ENCODE measurements at regions not wholly inside any gene's neighbourhood (a gene's known extent, or its start where the extent isn't known, plus 50 kb on each side); places are given as distances from the start of the nearest gene placed in this dataset.

GRCh38 chr13:76636829-76637228 is 249.4 kb downstream of the KCTD12 start:
- no peaks in the 10 kb centered on the region for H3K36me3 ChIP-seq (ENCODE audit: control insufficient read depth, insufficient read depth, low read length)
- no peak for TF ChIP-seq CTCF (IDR thresholded peaks at IDR 0.05; ENCODE audit: insufficient read depth, low read length, poor library complexity, severe bottlenecking)
- no peak overlapping the region for H3K4me3 ChIP-seq (ENCODE audit: low read depth, low read length)
- no peak for DNase-seq (ENCODE audit: low read depth)
- H3K27me3 ChIP-seq (ENCODE audit: control insufficient read depth, insufficient read depth, low read length), result no peaks in the 10 kb centered on the region

DNA sequence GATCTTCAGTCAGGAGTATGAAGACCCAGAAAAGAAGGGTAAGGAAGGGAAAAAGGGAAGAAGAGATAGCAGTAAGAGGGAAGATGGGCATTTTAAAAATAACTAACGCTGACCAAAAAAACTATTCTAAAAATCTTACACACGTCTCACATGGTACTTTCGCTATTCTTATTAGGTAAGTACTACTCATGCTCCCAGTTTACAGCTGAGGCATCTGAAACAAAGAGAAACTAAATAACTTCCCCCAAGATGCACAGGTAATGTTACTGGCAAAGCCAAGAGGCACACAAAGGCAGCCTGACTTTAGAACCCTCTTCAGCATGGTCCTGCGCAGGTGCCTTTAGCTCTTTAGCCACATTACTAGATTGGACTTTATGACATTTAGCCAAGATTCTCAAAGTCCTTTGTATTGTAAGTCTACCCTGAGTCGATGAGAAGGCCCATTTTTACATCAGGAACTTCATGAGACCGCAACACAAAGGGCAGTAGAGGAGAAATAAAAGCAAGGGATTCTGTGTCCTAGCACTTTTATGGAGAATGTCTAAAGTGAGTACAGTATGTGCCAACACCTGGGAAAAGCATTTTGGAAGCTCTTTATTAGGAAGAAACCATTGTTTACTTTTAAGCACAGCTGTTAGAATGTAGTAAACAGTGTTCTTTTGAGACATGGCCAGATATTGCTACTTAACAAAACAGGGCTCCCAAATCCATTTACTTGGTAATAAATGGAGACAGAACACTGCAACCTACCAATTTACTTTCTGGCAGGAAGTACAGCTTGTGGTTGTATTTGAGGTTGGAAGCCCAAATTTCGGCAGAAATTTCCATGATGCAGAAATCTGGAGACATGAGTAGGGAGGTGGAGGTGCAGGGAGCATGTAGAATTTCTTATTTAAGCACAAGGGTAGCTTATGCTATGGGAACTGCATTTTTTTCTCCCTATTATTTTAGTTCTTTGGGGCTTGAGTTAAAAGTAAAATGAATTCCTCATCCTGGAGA is 250.7 kb downstream of the KCTD12 start:
- Histone ChIP-seq H3K36me3 (ENCODE audit: control insufficient read depth, insufficient read depth, low read length) (no peaks in the 10 kb centered on the region), H3K27me3 (ENCODE audit: control insufficient read depth, insufficient read depth, low read length) (no peaks in the 10 kb centered on the region), H3K4me3 (ENCODE audit: low read depth, low read length) (no peak overlapping the region)
- no peak for TF ChIP-seq CTCF (IDR thresholded peaks at IDR 0.05; ENCODE audit: insufficient read depth, low read length, poor library complexity, severe bottlenecking)
- DNase-seq (ENCODE audit: low read depth), result no peak

DNA sequence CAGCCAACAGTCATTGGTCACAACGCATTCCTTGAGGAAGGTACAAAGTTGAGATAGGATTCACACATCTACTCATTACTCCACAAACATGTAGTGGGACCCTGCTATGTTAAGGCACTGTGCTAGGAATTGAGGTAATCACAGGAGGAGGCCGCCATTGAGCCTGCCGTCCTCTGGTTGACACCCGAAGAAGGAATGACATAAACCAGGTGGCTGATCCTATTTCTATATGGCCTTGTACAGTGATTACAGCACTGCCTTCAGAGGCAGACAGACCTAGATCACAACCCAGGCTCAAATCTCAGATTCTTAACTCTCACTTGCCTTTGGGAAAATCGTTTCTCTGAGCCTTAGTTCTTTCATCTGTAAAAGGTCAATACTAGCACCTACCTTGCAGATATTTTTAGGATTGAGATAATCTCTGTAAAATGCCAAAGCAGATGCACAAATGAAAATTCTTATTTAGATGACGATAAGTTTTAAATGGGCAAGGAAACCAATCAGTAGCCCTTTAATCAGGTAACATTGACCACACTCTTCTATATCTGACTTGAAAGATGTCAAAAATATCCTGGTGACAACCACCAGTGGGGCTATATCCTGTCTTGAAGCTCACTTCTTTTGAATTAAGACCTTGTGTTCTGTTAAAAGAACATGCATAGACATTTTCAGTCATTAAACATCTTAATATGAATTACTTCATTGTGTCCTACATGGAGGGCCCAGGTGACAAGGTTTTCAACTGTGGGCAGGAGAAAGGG is 251.6 kb downstream of the KCTD12 start:
- no peak for TF ChIP-seq CTCF (IDR thresholded peaks at IDR 0.05; ENCODE audit: insufficient read depth, low read length, poor library complexity, severe bottlenecking)
- no peak for DNase-seq (ENCODE audit: low read depth)
- no peak overlapping the region for H3K4me3 ChIP-seq (ENCODE audit: low read depth, low read length)
- H3K27me3 ChIP-seq (ENCODE audit: control insufficient read depth, insufficient read depth, low read length), result no peaks in the 10 kb centered on the region
- no peaks in the 10 kb centered on the region for H3K36me3 ChIP-seq (ENCODE audit: control insufficient read depth, insufficient read depth, low read length)

- DNase-seq (ENCODE audit: low read depth), result no peak
- no peak overlapping the region for H3K4me3 ChIP-seq (ENCODE audit: low read depth, low read length)
- H3K36me3 ChIP-seq (ENCODE audit: control insufficient read depth, insufficient read depth, low read length), result no peaks in the 10 kb centered on the region
- TF ChIP-seq CTCF (IDR thresholded peaks at IDR 0.05; ENCODE audit: insufficient read depth, low read length, poor library complexity, severe bottlenecking), result no peak
- no peaks in the 10 kb centered on the region for H3K27me3 ChIP-seq (ENCODE audit: control insufficient read depth, insufficient read depth, low read length)
Measured at GRCh38 chr13:76632401-76633044, 253.7 kb downstream of the KCTD12 start.

- no peak for DNase-seq (ENCODE audit: low read depth)
- Histone ChIP-seq H3K27me3 (ENCODE audit: control insufficient read depth, insufficient read depth, low read length) (no peaks in the 10 kb centered on the region), H3K4me3 (ENCODE audit: low read depth, low read length) (no peak overlapping the region), H3K36me3 (ENCODE audit: control insufficient read depth, insufficient read depth, low read length) (no peaks in the 10 kb centered on the region)
- TF ChIP-seq CTCF (IDR thresholded peaks at IDR 0.05; ENCODE audit: insufficient read depth, low read length, poor library complexity, severe bottlenecking), result no peak
Measured at GRCh38 chr13:76630629-76631230, 255.5 kb downstream of the KCTD12 start.

Data from kidney epithelial cell (primary cell).